ENCODE measurements at regions not wholly inside any gene's neighbourhood (a gene's known extent, or its start where the extent isn't known, plus 50 kb on each side); places are given as distances from the start of the nearest gene placed in this dataset.

GRCh38 chr10:85225311-85225710, 896.9 kb downstream of the CCSER2 start:
- H3K9me3 Mint-ChIP-seq: no peaks in the 10 kb centered on the region
- no peaks in the 10 kb centered on the region for H3K36me3 ChIP-seq (ENCODE audit: insufficient read depth, low read length)
- TF ChIP-seq CTCF (IDR thresholded peaks at IDR 0.05): no peak
- no peaks in the 10 kb centered on the region for H3K27me3 ChIP-seq (ENCODE audit: control insufficient read depth in 1 of 2, insufficient read depth in 2 of 2, low read length in 2 of 2)
- H3K4me1 Mint-ChIP-seq (ENCODE audit: low read depth): no peaks in the 10 kb centered on the region
- H3K4me3 Mint-ChIP-seq: no peak overlapping the region
- POLR2A ChIA-PET: no interaction called here
- no peaks in the 10 kb centered on the region for H3K9me3 ChIP-seq (ENCODE audit: control insufficient read depth in 1 of 2, insufficient read depth in 1 of 2, low read length in 2 of 2)
- CTCF ChIA-PET: no interaction called here
- intact Hi-C loops (cut with DNase I, micrococcal nuclease): no loop called here
- no peak for ATAC-seq (ENCODE audit: poor library complexity)
- H3K4me3 ChIP-seq (ENCODE audit: low read length): no peak overlapping the region
- no peak overlapping the region for H3K27ac ChIP-seq (ENCODE audit: low read depth in 1 of 2, low read length in 2 of 2)
- H3K4me1 ChIP-seq (ENCODE audit: insufficient read depth, low read length): no peaks in the 10 kb centered on the region
- no peaks in the 10 kb centered on the region for H3K27me3 Mint-ChIP-seq
- H3K36me3 Mint-ChIP-seq (ENCODE audit: low read depth): no peaks in the 10 kb centered on the region
- no peak for DNase-seq
- no peak overlapping the region for H3K27ac Mint-ChIP-seq

- Histone ChIP-seq H3K27me3 (ENCODE audit: control insufficient read depth in 1 of 2, insufficient read depth in 2 of 2, low read length in 2 of 2) (no peaks in the 10 kb centered on the region), H3K27ac (ENCODE audit: low read depth in 1 of 2, low read length in 2 of 2) (no peak overlapping the region), H3K9me3 (ENCODE audit: control insufficient read depth in 1 of 2, insufficient read depth in 1 of 2, low read length in 2 of 2) (no peaks in the 10 kb centered on the region), H3K4me3 (ENCODE audit: low read length) (no peak overlapping the region), H3K36me3 (ENCODE audit: insufficient read depth, low read length) (no peaks in the 10 kb centered on the region), H3K4me1 (ENCODE audit: insufficient read depth, low read length) (no peaks in the 10 kb centered on the region)
- no peak for TF ChIP-seq CTCF (IDR thresholded peaks at IDR 0.05)
- intact Hi-C loops (cut with DNase I, micrococcal nuclease): no loop called here
- CTCF ChIA-PET: no interaction called here
- Mint-ChIP-seq H3K36me3 (ENCODE audit: low read depth) (no peaks in the 10 kb centered on the region), H3K27ac (no peak overlapping the region), H3K4me3 (no peak overlapping the region), H3K9me3 (no peaks in the 10 kb centered on the region), H3K27me3 (no peaks in the 10 kb centered on the region), H3K4me1 (ENCODE audit: low read depth) (no peaks in the 10 kb centered on the region)
- DNase-seq (no peak), ATAC-seq (ENCODE audit: poor library complexity) (no peak)
- POLR2A ChIA-PET: no interaction called here
Measured at GRCh38 chr10:85226596-85226995, 898.2 kb downstream of the CCSER2 start.

- ATAC-seq (ENCODE audit: poor library complexity): no peak
- no peaks in the 10 kb centered on the region for H3K4me1 ChIP-seq (ENCODE audit: insufficient read depth, low read length)
- POLR2A ChIA-PET: no interaction called here
- H3K27ac Mint-ChIP-seq: no peak overlapping the region
- intact Hi-C loops (cut with DNase I, micrococcal nuclease): no loop called here
- TF ChIP-seq CTCF (IDR thresholded peaks at IDR 0.05): no peak
- H3K4me3 ChIP-seq (ENCODE audit: low read length): no peak overlapping the region
- H3K36me3 Mint-ChIP-seq (ENCODE audit: low read depth): no peaks in the 10 kb centered on the region
- H3K9me3 ChIP-seq (ENCODE audit: control insufficient read depth in 1 of 2, insufficient read depth in 1 of 2, low read length in 2 of 2): no peaks in the 10 kb centered on the region
- no peaks in the 10 kb centered on the region for H3K9me3 Mint-ChIP-seq
- no peaks in the 10 kb centered on the region for H3K27me3 Mint-ChIP-seq
- no peak for DNase-seq
- no peak overlapping the region for H3K27ac ChIP-seq (ENCODE audit: low read depth in 1 of 2, low read length in 2 of 2)
- H3K27me3 ChIP-seq (ENCODE audit: control insufficient read depth in 1 of 2, insufficient read depth in 2 of 2, low read length in 2 of 2): no peaks in the 10 kb centered on the region
- no peak overlapping the region for H3K4me3 Mint-ChIP-seq
- no peaks in the 10 kb centered on the region for H3K36me3 ChIP-seq (ENCODE audit: insufficient read depth, low read length)
- no peaks in the 10 kb centered on the region for H3K4me1 Mint-ChIP-seq (ENCODE audit: low read depth)
- CTCF ChIA-PET: no interaction called here
Measured at GRCh38 chr10:85228726-85229125, 900.3 kb downstream of the CCSER2 start.
